ENCODE measurements at regions not wholly inside any gene's neighbourhood (a gene's known extent, or its start where the extent isn't known, plus 50 kb on each side); places are given as distances from the start of the nearest gene placed in this dataset.

DNA sequence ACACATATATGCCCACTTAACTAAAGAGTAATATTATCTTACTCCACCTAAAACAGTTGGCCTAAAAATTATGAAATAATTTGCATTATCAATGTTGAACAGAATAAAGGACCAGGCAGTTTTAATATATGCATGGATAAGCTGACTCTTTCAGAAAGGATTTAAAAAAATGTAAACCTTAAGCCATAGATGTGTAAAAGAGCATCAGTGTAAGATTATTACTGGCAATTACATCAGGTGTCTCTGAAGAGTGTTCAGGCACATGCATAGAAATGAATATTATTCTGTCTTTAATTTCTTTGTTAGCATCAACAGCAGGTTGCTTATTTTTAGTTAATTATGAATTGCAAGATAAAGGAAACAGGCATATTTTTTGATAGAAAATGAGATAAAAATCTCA lies 1353.8 kb downstream of the C4orf33 start:
- TF ChIP-seq, protein P1, sequence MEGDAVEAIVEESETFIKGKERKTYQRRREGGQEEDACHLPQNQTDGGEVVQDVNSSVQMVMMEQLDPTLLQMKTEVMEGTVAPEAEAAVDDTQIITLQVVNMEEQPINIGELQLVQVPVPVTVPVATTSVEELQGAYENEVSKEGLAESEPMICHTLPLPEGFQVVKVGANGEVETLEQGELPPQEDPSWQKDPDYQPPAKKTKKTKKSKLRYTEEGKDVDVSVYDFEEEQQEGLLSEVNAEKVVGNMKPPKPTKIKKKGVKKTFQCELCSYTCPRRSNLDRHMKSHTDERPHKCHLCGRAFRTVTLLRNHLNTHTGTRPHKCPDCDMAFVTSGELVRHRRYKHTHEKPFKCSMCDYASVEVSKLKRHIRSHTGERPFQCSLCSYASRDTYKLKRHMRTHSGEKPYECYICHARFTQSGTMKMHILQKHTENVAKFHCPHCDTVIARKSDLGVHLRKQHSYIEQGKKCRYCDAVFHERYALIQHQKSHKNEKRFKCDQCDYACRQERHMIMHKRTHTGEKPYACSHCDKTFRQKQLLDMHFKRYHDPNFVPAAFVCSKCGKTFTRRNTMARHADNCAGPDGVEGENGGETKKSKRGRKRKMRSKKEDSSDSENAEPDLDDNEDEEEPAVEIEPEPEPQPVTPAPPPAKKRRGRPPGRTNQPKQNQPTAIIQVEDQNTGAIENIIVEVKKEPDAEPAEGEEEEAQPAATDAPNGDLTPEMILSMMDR (IDR thresholded peaks at IDR 0.05; ENCODE audit: poor library complexity): no peak
- TF ChIP-seq EZH2 (IDR thresholded peaks at IDR 0.05; ENCODE audit: borderline replicate concordance): no peak

Measured in hepatocyte (in vitro differentiated cells).